SKM-1 treated with dmso at 0.1 percent for 144 hours (cell line): ENCODE measurements at regions not wholly inside any gene's neighbourhood (a gene's known extent, or its start where the extent isn't known, plus 50 kb on each side); places are given as distances from the start of the nearest gene placed in this dataset.

Experiments
- DNase-seq: peaks from one replicate; lab custom pipeline; 2025; ENCODE audit not compliant: unreplicated experiment; lab: John Stamatoyannopoulos, UW

DNA sequence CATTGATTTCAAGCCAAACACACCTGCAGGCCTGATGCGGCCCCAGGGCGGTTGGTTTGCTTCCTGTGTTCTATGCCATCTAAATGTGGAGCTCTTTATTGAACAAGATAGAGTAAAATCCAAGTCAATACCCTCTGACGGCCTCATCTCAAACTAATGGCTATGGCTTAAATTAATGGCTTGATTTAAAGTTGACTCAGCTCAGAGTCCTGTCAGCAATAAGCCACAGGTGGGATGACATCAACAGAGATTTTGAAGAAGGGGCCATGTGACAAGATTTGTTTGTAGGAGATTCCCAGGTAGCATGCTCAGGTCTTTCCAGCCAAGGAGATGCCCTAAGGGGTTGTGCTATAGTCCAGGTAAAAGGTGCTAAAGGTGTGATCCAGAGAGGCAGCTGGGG lies 66.7 kb upstream of the ZNF32 start:
- DNase-seq: no peak

DNA sequence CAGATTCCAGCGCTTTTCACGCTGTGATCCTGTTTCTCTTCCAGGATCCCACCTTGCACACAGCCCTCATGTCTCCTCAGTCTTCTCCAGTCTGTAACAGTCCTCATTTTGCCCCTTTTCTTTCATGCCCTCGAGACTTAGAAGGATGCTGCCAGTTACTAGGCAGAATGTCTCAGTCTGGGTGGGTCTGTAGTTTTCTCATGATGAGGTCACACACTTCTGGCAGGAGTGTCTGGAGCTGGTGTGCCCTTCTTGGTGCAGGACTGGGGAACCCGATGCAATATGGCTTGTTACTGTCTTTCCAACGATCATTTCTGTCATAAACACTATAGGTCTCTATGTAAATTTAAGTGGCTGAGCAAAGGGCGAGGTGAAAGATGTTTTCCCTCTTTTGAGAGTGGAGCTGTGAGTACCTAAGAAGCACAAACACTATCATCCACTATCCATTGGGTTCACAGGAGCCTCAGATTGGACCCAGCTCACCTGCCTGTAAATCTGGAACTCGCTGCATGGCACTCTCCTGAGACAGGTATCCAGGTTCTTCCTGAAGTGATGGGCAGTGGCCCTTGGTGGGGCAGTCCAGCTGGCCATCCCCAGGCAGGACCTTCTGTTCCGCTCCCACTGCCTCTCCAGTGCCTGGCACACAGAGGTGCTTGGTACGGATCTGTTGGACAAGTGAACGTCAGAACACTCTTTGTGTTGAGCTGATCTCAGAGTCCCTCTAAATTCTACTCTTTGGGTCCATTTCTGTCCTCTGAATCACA lies 64.3 kb upstream of the ZNF32 start:
- no peak for DNase-seq

DNA sequence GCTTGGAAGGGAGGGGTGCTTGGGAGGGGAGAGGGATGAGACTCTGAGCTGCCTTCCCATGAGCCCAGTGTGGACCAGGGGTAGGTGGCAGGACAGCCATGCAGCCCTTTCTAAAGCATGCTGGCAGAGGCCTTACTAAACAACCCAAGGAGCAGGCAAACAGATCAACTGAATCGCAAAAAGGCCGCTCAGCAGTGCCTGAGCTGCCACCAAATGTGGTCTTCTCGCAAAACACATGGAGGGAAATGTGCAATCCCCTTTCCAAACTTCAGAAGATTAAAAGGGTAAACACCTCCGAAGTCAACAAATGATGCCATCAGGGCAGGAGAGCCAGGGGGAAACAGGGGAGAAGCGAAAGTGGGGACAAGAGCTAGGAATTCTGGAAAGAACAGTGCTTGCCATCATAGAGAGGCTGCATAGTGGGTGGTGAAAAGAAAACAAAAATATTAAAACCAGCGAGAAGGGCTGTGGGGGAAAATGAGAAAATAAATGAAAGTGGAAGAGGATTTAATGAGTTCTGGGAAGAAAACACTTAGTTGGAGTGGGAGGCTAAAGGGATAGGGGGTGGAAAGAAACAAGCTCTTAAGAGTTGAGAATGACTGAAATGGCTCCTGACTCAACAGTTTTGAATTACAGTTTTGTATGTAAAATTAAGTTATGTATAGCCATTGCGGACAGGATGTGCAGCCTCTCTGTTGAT lies 62.2 kb upstream of the ZNF32 start:
- DNase-seq: no peak

DNA sequence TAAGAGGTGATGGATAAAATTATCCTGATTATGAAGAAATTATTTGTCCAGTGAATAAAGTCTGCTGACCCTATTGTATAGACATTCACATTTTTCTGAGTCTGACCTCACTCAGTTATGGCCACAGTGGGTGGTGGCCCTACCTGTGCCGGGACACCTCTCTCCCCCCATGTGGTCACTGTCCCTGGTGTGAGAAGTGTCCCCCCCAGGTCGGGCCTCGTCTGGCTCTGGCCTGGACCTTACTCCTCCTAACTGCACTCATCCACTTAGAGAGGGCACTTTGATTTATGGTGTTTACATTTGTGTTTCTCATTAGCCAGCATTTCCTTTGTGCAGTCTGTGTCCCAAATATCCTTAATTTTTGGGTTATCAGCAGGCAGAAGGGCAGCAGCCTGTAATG lies 59.6 kb upstream of the ZNF32 start:
- DNase-seq: no peak

DNA sequence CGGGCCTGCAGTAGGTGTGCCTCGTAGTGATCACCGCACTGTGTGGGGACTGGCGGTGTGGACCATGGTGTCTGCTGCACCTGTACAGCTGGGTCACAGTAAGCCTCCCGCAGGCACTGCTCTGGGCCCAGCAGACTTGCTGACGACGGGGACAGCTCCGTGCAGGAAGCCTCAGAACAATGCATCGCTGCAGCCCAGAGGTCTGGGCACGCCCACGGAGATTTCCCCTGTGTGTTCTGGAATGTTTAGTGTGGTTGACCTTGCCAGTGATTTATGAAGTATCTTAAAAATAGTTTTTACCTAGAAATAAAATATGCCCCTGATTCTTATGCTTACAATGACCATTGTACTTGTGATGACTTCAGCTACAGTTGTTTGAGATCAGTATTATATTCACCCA lies 59.1 kb upstream of the ZNF32 start:
- no peak for DNase-seq

GRCh38 chr10:43706166-43706565 lies 57.5 kb upstream of the ZNF32 start:
- DNase-seq: no peak

DNA sequence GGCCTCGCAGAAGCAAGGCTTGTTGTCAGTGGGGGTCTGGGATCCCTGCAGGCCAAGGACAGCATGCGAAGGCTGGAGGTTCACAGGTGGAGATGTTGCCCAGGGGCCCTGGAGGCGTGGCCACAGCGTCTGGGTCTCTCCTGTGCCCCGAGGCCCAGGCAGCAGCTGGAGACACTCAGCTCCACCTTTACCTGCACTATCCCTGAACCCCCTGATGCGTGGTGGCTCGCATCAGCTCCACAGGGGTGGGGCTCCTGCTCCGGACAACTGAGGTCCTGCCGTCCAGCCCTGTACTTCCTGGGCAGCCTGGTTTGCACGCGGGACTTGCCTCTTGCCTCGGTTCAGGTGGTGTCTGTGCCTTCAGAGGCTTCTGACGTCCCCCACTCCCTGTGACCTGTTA lies 54.6 kb upstream of the ZNF32 start:
- DNase-seq: no peak

GRCh38 chr10:43702936-43703281 lies 54.2 kb upstream of the ZNF32 start:
- DNase-seq: no peak

- no peak for DNase-seq
Measured at GRCh38 chr10:43702213-43702935, 53.7 kb upstream of the ZNF32 start.

DNA sequence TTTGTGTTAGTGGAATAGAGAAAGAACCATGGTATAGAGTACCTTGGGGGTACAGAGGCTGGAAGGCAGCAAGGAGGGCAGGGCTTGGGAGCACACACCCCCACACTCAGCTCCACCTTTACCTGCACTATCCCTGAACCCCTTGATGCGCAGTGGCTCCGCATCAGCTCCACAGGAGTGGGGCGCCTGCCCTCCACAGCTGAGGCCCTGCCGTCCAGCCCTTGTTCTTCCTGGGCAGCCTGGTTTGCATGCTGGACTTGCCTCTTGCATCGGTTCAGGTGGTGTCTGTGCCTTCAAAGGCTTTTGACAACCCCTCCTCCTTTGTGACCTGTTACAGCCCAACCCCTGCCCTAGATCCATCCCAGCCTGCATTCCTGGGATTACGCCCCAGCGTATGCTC lies 52.6 kb upstream of the ZNF32 start:
- DNase-seq: no peak

- DNase-seq: no peak
Measured at GRCh38 chr10:43700306-43700705, 51.6 kb upstream of the ZNF32 start.

GRCh38 chr10:43699516-43699915 lies 50.8 kb upstream of the ZNF32 start:
- no peak for DNase-seq
